ENCODE measurements at regions not wholly inside any gene's neighbourhood (a gene's known extent, or its start where the extent isn't known, plus 50 kb on each side); places are given as distances from the start of the nearest gene placed in this dataset.

DNA sequence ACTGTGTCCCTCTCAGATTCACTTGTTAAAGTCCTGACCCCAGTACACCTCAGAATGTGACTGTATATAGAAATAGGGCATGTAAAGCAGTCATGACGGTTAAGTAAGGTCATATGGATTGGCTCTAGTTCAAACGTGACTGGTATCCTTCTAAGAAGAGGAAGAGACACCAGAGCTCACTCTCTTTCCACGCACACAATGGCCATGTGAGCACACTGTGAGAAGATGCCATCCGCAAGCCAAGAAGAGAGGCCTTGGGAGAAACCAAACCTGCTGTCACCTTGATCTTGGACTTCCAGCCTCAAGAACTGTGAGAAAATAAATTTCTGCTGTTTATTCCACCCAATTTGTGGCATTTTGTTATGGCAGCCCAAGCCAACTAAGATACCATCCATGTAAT, 56.8 kb upstream of the IRF2BP2 start:
- TF ChIP-seq, protein P1, sequence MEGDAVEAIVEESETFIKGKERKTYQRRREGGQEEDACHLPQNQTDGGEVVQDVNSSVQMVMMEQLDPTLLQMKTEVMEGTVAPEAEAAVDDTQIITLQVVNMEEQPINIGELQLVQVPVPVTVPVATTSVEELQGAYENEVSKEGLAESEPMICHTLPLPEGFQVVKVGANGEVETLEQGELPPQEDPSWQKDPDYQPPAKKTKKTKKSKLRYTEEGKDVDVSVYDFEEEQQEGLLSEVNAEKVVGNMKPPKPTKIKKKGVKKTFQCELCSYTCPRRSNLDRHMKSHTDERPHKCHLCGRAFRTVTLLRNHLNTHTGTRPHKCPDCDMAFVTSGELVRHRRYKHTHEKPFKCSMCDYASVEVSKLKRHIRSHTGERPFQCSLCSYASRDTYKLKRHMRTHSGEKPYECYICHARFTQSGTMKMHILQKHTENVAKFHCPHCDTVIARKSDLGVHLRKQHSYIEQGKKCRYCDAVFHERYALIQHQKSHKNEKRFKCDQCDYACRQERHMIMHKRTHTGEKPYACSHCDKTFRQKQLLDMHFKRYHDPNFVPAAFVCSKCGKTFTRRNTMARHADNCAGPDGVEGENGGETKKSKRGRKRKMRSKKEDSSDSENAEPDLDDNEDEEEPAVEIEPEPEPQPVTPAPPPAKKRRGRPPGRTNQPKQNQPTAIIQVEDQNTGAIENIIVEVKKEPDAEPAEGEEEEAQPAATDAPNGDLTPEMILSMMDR (IDR thresholded peaks at IDR 0.05; ENCODE audit: control insufficient read depth, insufficient read depth, low read depth, low read length, missing control alignments): no peak
- H3K4me3 ChIP-seq (ENCODE audit: control insufficient read depth, low read depth, low read length): no peak overlapping the region
- DNase-seq (ENCODE audit: low read depth): no peak

GRCh38 chr1:234665975-234666605, 56.1 kb upstream of the IRF2BP2 start:
- DNase-seq (ENCODE audit: low read depth): no peak
- TF ChIP-seq, protein P1 (IDR thresholded peaks at IDR 0.05; ENCODE audit: control insufficient read depth, insufficient read depth, low read depth, low read length, missing control alignments): no peak
- no peak overlapping the region for H3K4me3 ChIP-seq (ENCODE audit: control insufficient read depth, low read depth, low read length)

DNA sequence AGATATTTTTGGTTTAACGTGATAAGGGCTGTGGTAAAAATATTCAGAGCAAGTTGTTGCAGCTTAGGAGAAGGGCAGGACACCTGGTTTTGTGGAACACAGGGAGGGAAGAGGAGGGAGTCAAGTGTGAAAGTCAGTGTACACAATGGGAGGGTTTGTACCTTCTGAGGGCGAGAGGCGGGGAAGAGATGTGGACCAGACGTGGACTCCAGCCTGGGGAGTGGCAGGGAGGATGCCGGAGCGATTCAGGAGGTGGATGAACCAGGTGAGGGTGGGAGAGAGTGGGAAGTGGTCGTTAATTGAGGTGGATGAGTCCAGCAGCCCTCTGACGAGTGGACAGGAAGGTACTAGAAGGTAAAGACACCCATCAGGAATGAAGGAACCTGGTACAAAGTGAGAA, 52.2 kb upstream of the IRF2BP2 start:
- H3K4me3 ChIP-seq (ENCODE audit: control insufficient read depth, low read depth, low read length): no peak overlapping the region
- TF ChIP-seq, protein P1 (IDR thresholded peaks at IDR 0.05; ENCODE audit: control insufficient read depth, insufficient read depth, low read depth, low read length, missing control alignments): no peak
- DNase-seq (ENCODE audit: low read depth): no peak

DNA sequence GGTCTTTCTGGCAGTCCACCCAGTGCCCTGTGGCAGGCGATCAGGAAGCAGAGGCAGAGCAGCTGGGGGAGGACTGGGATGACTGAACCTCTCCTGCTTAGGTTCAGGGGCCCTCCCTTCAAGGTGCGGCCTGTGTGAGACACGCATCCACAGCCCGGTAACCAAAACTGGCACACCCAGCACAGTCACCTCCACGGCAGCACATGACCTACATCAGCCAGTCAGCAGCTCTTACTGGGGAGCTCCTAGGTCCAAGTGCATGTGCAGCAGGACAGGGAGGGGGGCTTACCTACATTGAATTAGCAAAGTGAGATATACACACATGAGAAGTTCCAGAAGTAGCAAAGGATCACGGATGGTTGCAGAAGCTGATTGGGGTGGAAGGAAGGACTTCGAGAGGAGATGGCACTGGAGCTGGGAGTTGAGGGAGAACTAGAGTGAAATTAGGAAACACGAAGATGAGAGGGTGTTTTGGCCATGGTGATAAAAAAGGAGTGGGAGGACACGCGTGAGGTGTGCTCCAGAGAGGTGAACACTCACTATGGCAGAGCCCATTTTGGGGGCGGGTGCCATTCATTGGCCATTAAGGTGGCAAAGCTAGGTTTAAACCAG, 51.4 kb upstream of the IRF2BP2 start:
- no peak overlapping the region for H3K4me3 ChIP-seq (ENCODE audit: control insufficient read depth, low read depth, low read length)
- no peak for DNase-seq (ENCODE audit: low read depth)
- TF ChIP-seq, protein P1 (IDR thresholded peaks at IDR 0.05; ENCODE audit: control insufficient read depth, insufficient read depth, low read depth, low read length, missing control alignments): no peak

- DNase-seq (ENCODE audit: low read depth): no peak
- no peak overlapping the region for H3K4me3 ChIP-seq (ENCODE audit: control insufficient read depth, low read depth, low read length)
- TF ChIP-seq, protein P1 (IDR thresholded peaks at IDR 0.05; ENCODE audit: control insufficient read depth, insufficient read depth, low read depth, low read length, missing control alignments): no peak
These were observed 50.7 kb upstream of the IRF2BP2 start for GRCh38 chr1:234660536-234661316.
